ENCODE measurements at regions not wholly inside any gene's neighbourhood (a gene's known extent, or its start where the extent isn't known, plus 50 kb on each side); places are given as distances from the start of the nearest gene placed in this dataset.

GRCh38 chr9:80107931-80108660 is 536.3 kb downstream of the TLE4 start:
- no peak overlapping the region for H3K27ac ChIP-seq
- TF ChIP-seq, protein P1, sequence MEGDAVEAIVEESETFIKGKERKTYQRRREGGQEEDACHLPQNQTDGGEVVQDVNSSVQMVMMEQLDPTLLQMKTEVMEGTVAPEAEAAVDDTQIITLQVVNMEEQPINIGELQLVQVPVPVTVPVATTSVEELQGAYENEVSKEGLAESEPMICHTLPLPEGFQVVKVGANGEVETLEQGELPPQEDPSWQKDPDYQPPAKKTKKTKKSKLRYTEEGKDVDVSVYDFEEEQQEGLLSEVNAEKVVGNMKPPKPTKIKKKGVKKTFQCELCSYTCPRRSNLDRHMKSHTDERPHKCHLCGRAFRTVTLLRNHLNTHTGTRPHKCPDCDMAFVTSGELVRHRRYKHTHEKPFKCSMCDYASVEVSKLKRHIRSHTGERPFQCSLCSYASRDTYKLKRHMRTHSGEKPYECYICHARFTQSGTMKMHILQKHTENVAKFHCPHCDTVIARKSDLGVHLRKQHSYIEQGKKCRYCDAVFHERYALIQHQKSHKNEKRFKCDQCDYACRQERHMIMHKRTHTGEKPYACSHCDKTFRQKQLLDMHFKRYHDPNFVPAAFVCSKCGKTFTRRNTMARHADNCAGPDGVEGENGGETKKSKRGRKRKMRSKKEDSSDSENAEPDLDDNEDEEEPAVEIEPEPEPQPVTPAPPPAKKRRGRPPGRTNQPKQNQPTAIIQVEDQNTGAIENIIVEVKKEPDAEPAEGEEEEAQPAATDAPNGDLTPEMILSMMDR (conservative IDR thresholded peaks at IDR 0.05) = no peak
- no peak for TF ChIP-seq ZFX (IDR thresholded peaks at IDR 0.05)

DNA sequence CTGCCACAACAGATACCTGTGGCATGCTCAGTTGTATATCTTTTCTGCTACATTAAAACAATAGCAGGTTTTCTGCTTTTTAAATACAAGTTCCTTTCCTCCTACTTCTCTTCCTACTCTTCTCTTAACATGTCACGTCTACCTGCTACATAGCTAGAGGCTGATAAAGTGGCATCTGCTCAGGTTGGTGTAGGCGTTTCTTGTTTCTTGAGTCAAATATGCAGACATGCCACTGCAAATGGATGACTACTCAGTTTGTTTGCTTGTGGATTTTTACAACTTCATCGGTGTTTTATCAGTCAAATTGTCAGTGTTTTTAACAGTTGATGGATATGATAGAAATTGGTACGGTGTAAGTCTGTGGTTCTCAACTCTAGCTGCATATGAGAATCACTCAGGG is 525.7 kb downstream of the TLE4 start:
- H3K27ac ChIP-seq = no peak overlapping the region

GRCh38 chr9:80094176-80094771 is 522.5 kb downstream of the TLE4 start:
- H3K27ac ChIP-seq = no peak overlapping the region
- TF ChIP-seq ZFX (IDR thresholded peaks at IDR 0.05) = no peak
- TF ChIP-seq, protein P1 (conservative IDR thresholded peaks at IDR 0.05) = no peak

More for the DNA sequence above, 525.7 kb downstream of the TLE4 start:
- TF ChIP-seq, protein P1 (conservative IDR thresholded peaks at IDR 0.05) = no peak
- TF ChIP-seq ZFX (IDR thresholded peaks at IDR 0.05) = no peak

DNA sequence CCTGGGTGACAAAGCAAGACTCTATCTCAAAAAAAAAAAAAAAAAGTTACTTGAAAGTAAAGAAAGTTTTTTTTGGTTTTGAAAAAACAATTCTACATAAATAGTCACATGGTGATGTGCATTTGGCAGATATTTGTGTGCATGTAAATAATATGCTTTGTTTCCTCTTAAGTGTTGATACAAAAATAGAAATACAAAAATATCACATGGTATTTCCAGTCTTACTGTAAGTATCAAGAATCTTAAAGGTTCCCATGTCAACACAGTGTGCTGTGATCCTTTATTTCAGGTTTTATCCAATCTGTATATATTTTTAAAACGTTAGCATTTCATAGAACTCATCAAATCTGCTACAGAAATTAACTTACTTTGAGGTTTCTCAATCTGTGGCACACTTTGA is 521.9 kb downstream of the TLE4 start:
- H3K27ac ChIP-seq = no peak overlapping the region
- TF ChIP-seq ZFX (IDR thresholded peaks at IDR 0.05) = no peak
- TF ChIP-seq, protein P1 (conservative IDR thresholded peaks at IDR 0.05) = no peak

- TF ChIP-seq, protein P1 (conservative IDR thresholded peaks at IDR 0.05) = no peak
- no peak for TF ChIP-seq ZFX (IDR thresholded peaks at IDR 0.05)
Observed at GRCh38 chr9:80091526-80091925, 519.8 kb downstream of the TLE4 start.

GRCh38 chr9:80090317-80090716 is 518.6 kb downstream of the TLE4 start:
- TF ChIP-seq ZFX (IDR thresholded peaks at IDR 0.05) = no peak
- TF ChIP-seq, protein P1 (conservative IDR thresholded peaks at IDR 0.05) = no peak

More at GRCh38 chr9:80091526-80091925, 519.8 kb downstream of the TLE4 start:
- no peak overlapping the region for H3K27ac ChIP-seq

DNA sequence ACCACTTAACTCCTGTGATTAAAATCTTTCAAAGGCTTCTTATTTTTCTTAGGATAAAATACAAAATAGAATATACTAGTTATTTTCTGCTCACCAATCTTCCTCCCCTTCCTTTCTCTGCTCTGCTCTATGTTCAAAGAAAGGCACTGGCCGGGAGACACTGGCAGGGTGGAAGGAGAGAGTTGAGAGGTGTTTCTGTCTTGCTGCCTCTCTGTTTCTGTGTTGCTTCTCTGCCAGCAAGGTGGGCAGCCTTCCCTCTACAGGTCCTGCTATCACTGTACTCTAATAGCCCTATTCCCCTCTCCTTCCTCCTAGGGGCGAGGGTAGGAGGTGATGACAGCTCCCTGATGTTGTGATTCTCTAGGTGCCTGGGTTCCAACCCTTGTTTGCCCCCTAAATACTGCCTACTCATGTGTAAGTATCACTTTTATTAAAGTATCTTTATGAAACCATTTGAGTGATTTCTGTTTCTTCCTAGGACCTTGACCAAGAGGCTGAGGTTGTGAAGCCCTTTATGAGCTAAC is 515.1 kb downstream of the TLE4 start:
- H3K27ac ChIP-seq = no peak overlapping the region
- no peak for TF ChIP-seq ZFX (IDR thresholded peaks at IDR 0.05)
- TF ChIP-seq, protein P1 (conservative IDR thresholded peaks at IDR 0.05) = no peak

More at GRCh38 chr9:80090317-80090716, 518.6 kb downstream of the TLE4 start:
- H3K27ac ChIP-seq = no peak overlapping the region

All from C4-2B (cell line).